ENCODE measurements at regions not wholly inside any gene's neighbourhood (a gene's known extent, or its start where the extent isn't known, plus 50 kb on each side); places are given as distances from the start of the nearest gene placed in this dataset.

DNA sequence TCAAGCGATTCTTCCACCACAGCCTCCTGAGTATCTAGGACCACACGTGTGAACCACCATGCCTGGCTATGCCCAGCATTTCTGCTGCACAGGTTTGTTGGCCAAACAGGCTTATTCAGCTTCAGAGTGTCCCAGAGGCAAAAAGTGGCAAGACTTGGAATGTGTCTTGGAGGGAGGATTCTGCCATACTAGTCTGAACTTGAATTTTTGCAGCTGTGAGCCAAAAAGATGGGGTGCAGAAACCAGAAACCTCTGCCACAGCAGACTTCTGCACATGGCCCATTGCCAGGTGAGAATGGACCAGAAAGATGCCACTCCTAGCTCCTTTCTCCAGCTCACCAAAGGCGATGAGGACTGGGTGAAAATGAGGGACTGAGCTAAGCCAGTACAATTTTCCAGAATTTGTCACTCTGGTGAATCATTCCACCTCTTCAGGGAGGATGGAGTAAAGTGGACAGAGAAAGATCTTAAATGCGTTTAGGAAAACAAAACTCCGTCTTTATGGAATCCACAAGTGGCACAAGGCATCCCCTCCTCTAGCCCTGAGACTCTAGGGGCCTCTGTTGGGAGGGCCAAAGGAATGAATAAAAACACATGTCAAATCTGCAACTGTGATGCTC, 369.1 kb upstream of the CLNK start:
- TF ChIP-seq, protein P1, sequence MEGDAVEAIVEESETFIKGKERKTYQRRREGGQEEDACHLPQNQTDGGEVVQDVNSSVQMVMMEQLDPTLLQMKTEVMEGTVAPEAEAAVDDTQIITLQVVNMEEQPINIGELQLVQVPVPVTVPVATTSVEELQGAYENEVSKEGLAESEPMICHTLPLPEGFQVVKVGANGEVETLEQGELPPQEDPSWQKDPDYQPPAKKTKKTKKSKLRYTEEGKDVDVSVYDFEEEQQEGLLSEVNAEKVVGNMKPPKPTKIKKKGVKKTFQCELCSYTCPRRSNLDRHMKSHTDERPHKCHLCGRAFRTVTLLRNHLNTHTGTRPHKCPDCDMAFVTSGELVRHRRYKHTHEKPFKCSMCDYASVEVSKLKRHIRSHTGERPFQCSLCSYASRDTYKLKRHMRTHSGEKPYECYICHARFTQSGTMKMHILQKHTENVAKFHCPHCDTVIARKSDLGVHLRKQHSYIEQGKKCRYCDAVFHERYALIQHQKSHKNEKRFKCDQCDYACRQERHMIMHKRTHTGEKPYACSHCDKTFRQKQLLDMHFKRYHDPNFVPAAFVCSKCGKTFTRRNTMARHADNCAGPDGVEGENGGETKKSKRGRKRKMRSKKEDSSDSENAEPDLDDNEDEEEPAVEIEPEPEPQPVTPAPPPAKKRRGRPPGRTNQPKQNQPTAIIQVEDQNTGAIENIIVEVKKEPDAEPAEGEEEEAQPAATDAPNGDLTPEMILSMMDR (conservative IDR thresholded peaks at IDR 0.05; ENCODE audit: low read length) = no peak
- TF ChIP-seq EZH2phosphoT487 (IDR thresholded peaks at IDR 0.05; ENCODE audit: borderline replicate concordance, low read depth, low read length) = no peak
